DMS53 treated with DMSO at 0.1 percent for 48 hours (cell line): ENCODE measurements at regions not wholly inside any gene's neighbourhood (a gene's known extent, or its start where the extent isn't known, plus 50 kb on each side); places are given as distances from the start of the nearest gene placed in this dataset.

Source experiments
- DNase-seq: peaks from one replicate; lab custom pipeline; 2025; ENCODE audit not compliant: unreplicated experiment; lab: John Stamatoyannopoulos, UW

DNA sequence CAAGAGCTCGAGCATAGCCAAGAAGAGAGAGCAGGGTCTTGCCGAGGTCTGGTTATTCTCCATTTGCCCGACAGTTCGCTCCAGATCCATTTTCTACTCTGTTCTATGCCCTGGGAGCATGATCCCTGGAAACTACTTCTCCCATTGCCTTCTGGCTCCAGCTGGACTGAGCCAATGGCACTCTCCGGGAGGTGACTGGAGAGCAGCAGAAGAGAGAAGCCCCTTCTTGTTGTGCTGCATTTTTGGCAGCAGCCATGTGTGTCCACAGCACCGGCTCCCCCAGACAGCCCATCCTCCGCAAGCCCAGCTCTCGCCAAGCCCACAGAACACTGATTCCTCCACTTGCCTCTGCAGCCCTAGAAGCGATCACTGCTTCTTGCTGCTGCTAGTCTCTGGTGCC lies 345.5 kb downstream of the TNS1 start:
- no peak for DNase-seq

DNA sequence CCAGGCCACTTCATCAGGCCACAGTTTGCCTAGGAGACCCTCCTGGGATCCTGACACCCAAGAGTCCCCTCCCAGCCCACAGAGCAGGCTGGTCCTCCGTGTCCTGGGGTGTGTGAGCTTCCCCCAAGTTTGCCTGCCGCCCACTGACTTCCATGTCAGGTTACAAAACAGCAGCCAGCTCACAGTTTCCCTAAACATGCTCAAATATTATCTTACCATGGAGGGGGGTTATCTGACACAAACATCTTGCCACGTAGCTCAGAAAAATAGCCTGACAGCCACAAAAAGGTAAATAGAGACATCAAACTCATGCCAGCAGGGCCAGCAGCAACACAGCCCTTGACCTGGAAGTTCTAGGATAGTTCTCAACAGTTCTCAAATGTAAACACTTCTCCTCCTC lies 346.5 kb downstream of the TNS1 start:
- DNase-seq = no peak

DNA sequence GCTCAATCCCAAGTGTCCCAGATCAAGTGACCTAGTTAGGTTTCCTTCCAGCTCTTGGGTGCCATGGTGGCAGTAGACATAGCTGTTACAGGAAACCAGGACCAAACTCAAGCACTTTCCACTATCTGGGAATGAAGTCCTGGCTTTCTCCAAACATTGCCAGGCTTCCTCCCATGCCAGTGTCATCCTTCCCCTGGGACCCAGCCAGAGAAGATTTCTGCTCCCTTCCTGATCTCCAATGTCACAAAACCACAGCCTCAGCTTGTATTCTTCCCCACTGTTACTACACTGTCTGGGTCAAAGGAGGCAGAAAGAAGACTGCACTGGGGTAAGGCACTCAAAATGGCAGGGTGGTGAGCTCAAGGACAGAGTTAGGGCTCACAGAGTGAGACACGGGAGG lies 347.1 kb downstream of the TNS1 start:
- no peak for DNase-seq

DNA sequence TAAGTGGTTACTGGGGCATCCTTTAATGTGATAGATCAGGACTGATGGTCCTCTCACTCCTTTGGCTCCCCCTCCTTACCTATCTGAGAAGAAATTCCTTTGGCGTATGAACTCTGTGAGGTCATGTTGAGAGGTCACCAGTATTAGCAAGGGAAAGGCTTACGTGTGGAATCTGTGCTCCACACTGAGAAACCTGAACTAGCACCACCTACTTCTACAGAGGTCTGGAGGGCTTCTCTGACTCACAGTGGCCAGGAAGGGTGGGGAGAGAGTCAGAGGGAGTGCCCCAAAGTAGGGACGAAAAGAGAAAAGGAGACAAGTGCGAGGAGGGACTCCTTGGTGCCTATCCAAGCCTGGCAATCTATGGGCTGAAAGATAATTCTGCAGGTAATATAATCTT lies 348.6 kb downstream of the TNS1 start:
- DNase-seq = no peak

DNA sequence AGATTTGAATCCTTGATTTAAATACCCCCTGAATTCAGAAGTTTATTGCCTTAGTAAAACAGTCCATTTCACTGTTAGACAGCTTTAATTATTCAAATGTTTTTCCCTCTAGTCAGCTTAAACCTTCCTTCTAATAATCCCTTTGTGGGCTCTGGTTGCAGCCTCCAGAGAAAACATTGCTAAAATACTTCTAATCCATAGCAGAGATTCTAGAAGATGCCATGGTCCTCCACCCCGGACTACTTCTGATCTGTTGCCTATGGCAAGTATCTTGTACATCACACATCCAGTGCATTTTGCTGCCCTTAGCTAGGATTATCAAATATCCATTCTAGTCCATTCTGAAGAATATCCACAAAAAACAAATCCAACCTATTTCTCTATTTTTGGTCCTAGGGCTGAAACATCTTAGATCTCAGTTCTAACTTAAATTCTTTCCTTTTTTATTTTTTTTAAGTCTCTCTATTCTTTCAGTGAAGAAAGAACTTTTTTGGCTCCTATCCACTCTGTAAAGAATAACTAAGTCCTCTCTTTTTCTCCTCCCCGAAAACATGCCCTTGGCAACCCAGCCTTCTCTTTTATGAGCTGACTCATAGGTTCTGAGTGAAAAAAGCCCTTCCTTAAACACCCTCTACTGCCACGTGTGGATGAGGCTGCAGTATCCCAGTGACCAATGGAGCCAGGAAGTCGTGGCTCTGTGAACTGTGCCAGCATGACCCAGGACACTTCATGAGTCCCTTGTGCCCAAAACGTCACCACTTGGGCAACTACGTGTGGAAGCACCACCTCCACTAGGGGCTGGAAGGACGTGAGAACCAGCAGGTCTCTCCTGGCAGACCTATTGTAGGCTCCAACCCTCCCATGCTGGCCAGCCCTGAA lies 349.8 kb downstream of the TNS1 start:
- DNase-seq = peak; percentile 5

DNA sequence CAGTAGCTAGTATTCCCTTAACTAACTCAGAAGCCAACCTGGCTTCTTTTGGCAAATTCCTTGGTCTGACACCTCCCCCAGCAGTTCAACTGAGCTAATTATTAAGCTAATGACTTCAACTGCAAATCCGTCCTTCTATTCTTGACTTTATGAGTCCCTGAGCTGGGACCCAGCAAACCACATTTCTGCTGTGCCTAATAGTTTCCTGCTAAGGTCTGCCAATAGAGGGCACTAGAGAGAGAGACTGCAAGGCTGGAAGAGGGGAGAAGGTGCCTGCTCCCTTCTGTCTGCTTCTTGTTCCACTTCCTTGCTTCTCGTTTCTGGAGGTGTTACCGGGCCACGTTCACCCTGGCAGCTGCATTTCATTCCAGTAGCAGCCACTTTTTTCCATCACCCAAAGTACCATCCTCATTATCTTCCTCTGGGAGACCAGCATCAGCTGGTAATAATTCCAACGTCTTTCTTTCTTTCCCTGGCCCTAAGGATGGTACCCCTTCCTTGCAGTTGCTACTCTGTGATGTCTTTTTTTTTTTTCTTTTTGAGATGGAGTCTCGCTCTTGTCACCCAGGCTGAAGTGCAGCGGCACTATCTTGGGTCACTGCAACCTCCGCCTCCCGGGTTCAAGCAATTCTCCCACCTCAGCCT lies 352.0 kb downstream of the TNS1 start:
- peak; percentile 84 for DNase-seq

DNA sequence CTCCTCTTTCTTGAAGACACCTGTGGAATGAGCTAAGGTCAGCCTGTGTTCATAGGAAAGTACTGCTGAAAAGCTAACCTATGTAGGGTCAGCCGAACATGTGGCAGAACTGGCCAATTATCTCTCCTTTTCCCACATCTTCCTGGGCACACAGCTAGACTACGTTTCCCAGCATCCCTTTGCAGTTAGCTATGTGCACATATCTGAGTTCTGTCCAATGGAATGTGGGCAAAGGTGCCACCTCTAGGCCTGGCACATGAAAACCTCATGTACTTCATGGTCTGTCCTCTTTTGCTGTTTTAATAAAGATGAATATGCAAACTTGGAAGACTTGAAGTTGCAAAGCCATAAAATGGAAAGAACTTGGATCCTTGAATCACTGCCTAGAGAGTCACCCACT lies 352.6 kb downstream of the TNS1 start:
- peak; percentile 42 for DNase-seq

DNA sequence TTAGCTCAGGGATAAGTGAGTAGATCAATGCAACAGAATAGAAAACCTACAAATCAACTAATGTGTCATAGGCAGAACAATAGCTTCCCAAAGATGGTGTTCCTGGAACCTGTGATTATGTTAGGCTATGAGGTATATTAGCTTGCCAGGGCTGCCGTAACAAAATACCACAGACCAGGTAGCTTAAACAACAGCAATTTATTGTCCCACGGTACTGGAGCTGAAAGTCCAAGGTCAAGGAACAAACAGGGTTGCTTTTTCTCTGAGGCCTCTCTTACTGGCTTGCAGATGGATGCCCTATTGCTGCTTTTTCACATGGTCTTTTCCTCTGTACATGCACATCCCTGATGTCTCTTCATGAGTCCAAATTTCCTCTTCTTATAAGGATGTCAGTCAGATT lies 354.9 kb downstream of the TNS1 start:
- DNase-seq = no peak

DNA sequence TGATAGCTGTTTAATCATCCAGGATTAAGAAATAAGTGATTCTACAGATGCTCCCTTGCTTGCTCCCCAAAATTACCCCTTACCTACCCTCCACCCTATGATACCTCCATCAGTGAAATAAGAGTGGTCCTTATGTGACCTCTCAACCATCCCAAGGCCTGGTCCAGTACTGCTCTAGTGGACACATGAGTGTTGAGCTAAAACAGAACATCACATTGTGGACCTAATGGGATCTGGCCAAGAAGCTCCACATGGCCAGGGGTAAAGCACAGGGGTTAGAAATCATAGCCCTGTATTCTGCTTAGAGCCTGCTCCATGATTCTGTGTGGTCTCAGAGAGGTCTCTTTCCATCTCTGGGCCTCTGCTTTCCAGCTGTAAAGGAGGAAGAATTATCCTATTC lies 355.6 kb downstream of the TNS1 start:
- DNase-seq = no peak

DNA sequence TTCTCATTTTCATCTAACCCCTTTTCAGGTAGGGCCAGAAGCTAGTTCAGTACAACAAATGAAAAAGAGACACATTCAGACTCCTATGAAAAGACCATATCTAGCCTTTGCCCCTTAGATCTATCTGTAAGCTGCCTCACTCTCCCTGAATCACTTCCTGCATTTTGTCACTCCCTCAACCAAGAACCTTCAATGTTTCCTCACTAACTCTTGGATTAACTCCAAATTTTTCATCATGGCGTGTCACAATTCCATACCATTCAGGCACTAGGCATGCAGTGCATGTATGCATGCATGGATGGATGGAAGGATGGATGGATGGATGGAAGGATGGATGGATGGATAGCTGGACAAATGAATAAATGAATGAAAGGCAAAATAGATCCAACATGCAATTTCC lies 356.9 kb downstream of the TNS1 start:
- no peak for DNase-seq

DNA sequence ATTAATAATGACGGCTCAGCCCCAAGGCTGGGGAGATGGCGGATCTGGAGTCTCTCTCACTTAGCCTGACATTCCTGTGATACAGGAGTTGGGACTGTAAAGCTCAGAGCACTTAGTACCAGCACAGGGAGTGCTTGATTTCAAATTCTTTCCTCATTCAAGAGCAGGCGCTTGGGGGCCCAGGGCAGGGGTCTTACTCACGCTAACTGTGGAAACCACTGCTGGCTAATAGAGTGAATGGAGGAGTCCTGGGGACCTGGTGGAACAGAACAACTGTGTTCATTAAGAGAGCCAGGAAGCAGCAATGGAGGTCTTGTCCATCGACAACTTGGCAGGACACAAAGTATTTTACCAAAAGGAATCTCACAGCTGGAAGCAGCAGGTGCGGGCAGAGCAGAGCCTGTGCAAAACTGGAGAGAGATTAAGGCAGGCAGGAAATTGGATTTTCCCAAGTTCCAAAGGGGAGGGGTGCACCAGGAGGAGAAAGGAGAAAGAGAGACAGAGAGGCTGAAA lies 358.9 kb downstream of the TNS1 start:
- no peak for DNase-seq

DNA sequence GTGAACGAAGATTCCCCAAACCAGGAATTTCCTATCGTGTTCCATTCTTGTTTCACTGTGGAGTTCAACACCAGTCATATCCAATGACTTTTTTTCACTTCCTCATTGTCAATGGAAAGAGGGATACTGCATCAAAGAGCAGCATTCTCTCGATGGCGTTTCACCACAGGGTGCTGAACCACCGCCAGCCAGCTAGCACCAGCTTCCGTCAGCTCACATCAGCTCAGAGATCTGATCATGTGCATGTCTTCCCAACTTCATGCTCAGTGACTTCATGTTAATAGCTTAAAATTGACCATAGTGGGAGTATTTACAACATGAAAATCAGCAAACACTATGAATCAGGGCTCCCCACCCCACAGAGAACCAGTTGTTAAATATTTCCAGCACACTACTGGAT lies 359.9 kb downstream of the TNS1 start:
- DNase-seq = no peak

DNA sequence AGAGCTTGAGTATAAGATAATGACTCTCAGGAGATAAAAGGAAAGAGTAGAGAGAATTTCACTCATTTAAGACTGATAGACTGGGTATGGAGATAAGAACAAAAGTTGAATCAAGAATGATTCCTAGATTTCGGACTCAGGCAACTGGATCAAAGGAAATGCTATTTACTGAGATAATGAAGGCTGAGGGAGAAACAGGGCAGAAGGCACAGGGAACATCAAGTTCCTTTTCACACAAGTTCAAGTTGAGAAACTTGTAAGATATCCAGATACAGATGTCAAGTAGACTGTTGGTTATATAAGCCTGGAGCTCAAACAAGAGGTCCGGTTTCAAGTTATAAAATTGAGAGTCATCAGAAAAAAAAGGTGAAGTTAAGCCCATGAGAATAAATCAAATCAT lies 360.8 kb downstream of the TNS1 start:
- no peak for DNase-seq

DNA sequence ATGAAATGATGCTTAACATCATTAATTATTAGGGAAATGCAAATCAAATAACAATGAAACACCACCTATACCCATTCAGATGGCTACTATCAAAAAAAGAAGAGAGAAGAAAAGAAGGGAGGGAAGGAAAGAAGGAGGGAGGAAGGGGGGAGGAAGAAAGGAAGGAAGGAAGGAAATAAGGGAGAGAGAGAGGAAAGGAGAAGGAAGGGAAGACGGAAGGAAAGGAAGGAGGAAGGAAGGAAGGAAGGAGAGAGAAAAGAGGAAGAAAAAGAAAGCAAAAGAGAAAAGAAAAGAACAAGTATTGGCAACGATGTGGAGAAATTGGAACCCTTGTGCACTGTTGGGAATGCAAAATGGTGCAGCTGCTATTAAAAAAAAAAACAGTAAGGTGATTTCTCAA lies 363.3 kb downstream of the TNS1 start:
- DNase-seq = no peak

DNA sequence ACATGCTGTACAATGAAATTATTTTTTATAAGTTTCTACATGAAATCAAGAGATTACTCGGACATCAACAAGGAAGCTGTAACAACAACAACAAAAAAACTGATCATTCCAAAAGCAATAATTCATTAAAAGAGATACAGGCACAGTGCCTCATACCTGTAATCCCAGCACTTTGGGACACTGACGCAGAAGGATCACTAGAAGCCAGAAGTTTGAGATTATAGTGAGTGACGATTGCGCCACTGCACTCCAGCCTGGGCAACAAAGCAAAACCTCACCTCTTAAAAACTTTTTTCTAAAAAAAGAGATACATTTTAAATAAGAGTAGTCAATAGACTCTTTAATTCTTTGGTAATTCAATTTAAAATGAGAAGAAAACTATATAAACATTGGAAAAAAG lies 364.3 kb downstream of the TNS1 start:
- DNase-seq = no peak

DNA sequence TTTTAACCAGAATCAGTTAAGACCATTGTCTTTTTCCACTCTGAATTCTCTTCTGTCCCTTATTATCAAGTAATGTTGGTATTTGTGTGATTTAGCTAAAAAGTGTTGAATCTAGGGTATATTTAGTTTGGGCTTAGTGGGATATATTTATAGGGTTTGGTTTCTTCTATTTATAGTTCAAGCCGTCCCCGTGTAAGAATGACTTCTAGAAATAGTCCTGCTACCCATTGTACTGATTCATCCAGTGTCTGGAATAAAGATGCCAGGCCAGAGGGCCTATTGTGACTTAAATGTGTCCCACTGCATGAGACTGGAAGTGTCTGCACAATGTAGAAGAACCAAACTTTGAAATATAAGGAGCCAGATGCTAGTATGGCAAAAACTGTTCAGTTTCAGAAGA lies 364.8 kb downstream of the TNS1 start:
- no peak for DNase-seq

DNA sequence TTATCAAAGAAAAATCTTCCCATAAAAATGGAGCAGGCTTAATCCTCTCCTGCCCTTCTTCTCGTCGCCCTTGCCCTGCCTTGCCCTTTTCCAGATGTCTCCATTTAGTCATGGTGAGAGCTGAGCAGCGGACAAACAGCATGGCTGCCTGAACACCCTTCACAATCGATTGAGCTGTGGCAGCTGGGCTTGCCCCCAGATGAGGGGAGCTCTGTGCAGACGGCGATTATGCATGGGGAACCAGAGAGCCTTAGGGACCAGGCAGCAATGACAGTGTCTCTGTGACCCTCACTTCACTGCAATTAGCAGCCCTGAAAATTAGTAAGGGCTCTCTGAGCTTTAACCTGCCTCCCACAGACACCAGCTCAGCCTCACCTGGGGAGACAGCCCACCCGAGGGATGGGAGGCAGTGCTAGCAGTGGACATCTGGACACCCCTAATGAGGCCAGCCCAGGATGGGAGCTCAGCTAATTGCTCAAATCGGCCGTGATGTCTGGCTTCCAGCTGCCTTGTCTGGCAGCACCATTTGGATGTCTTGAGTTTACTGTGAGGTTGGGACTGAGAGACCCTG lies 365.7 kb downstream of the TNS1 start:
- no peak for DNase-seq

DNA sequence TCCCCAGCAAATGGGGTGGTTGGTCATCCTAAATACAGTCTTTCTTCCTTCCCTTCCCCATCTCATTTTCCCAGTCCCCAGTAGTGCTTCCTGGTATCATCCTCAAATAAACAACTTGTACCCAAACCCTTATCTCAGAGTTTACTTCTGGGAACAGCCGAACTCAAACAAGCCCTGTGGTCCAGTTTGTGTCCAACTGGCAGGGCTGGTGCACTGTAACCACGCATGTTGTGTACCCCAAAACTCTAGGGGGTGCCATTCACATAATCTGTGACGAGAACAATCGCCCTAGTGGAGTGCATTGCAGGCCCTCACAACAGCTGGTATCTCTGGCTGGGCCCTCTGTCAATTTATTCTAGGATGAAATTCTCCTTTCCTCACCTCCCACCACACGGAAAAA lies 366.2 kb downstream of the TNS1 start:
- DNase-seq = no peak

DNA sequence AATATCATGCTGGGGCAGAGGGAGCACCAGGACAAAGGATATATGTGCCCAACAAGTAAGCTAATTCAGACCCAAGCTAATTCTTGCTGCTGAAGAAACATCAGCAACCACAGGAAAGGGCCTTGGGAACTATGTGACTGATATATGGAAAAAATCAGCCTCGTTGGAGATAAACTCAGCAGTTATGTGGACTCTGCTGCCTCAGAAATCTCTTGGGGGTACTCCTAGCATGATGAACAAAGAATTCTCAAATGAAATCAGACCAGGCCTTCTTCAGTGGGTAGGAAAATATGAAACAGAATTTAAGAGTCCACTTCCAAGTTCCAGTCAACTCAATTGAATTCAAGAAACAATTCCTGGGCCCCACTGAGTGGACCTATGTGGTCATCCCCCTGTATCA lies 367.9 kb downstream of the TNS1 start:
- DNase-seq = no peak

DNA sequence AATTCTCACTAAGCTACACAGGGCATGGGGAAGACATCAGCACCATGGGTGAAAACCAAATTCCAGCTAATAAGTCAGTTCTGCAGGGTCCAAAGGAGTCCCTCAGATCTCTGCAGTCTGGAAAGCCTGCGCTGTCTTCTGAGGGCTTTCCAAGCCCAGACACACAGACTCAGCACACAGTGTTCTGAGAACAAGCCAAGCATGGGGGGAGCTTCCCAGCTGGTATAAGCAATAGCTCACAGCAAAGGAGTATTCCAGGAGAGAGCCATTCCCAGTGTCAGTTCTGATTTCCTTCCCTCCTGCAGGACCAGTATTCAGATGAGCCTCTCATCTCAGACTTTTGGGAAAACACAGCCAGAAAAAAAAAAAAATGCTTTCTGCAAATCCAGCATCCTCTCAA lies 370.8 kb downstream of the TNS1 start:
- DNase-seq = no peak

DNA sequence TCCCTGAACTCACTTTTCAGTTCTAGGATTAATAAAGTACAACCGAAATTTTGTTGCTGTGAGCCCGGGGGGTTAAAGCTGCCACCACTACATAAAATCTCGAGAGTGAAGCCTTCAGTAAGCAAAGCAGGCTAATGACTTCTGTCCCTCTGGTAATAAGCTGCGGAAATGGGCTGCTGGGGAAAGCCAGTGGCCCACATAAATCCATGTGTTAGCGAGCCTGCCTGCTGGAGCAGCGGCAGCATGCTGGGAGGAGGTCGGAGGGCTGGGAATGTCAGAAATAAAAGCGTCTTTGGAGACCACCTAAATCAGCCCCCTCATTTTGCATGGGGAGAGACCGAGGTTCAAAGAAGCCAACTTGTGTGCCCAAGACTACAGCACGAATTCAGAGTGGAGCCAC lies 371.7 kb downstream of the TNS1 start:
- DNase-seq = no peak

DNA sequence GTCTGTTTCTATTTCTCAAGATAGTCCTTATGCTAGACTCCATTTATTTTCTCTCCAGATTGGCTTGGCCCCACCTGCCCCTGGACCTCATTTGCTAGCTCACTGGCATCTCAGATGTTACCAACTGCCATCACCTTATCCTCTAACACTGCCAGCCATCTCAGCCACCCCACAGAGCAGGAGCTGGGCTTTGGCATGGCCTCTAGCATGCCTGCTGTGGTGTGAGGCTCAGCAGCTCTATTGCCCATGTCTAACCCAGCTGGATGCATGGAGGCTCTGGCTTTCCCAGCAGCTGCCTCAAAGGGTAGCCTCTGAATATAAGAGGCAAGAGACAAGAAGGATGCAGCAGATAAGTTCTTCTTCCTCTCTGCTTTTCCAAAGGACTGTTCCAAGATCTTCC lies 373.4 kb downstream of the TNS1 start:
- DNase-seq = no peak
